Endothelial cell of umbilical vein (primary cell): ENCODE measurements at regions not wholly inside any gene's neighbourhood (a gene's known extent, or its start where the extent isn't known, plus 50 kb on each side); places are given as distances from the start of the nearest gene placed in this dataset.

Experiments used
- JUN ChIP-seq: IDR thresholded peaks from 2 replicates; pipeline ENCODE4 v1.6.1; 2011; ENCODE audit warnings: borderline replicate concordance, low read depth; ENCODE audit not compliant: insufficient read length, insufficient read depth
- POLR2A ChIP-seq: IDR thresholded peaks from 2 replicates; pipeline ENCODE4 v1.6.1; 2012; ENCODE audit warnings: low read depth, mild to moderate bottlenecking, control low read depth, low read length
- TF ChIP-seq, protein P1 (sequence below), 2 donors: IDR thresholded peaks; 1 replicate in 1 of 2; 2 replicates in 1 of 2; pipeline ENCODE4 v1.5.1; 2011; ENCODE audit warnings: low read length in 2 of 2, mild to moderate bottlenecking in 2 of 2, moderate library complexity in 2 of 2, control low read depth in 1 of 2, inconsistent platforms in 1 of 2, low read depth in 1 of 2; ENCODE audit not compliant: insufficient read depth in 1 of 2; ENCODE audit errors: extremely low read depth in 1 of 2

GRCh38 chr14:94696518-94696917 lies 73.4 kb downstream of the GSC start:
- TF ChIP-seq, protein P1, sequence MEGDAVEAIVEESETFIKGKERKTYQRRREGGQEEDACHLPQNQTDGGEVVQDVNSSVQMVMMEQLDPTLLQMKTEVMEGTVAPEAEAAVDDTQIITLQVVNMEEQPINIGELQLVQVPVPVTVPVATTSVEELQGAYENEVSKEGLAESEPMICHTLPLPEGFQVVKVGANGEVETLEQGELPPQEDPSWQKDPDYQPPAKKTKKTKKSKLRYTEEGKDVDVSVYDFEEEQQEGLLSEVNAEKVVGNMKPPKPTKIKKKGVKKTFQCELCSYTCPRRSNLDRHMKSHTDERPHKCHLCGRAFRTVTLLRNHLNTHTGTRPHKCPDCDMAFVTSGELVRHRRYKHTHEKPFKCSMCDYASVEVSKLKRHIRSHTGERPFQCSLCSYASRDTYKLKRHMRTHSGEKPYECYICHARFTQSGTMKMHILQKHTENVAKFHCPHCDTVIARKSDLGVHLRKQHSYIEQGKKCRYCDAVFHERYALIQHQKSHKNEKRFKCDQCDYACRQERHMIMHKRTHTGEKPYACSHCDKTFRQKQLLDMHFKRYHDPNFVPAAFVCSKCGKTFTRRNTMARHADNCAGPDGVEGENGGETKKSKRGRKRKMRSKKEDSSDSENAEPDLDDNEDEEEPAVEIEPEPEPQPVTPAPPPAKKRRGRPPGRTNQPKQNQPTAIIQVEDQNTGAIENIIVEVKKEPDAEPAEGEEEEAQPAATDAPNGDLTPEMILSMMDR (IDR thresholded peaks at IDR 0.05; ENCODE audit: extremely low read depth in 1 of 2, insufficient read depth in 1 of 2, low read depth in 1 of 2, low read length in 2 of 2) = no peak
- no peak for TF ChIP-seq JUN
- no peak for TF ChIP-seq POLR2A
